Stimulated activated CD4-positive, alpha-beta T cell treated with anti-CD3 and anti-CD28 coated beads, Interleukin-15, amount 100 ng/mL, for 1 hour (primary cell): ENCODE measurements at regions not wholly inside any gene's neighbourhood (a gene's known extent, or its start where the extent isn't known, plus 50 kb on each side); places are given as distances from the start of the nearest gene placed in this dataset.

ENCODE experiments used
- DNase-seq, 2 donors: peaks; one replicate each; pipeline ENCODE4 v3.0.0-alpha.2; 2020; ENCODE audit warnings: low read depth in 1 of 2, low spot score in 1 of 2

DNA sequence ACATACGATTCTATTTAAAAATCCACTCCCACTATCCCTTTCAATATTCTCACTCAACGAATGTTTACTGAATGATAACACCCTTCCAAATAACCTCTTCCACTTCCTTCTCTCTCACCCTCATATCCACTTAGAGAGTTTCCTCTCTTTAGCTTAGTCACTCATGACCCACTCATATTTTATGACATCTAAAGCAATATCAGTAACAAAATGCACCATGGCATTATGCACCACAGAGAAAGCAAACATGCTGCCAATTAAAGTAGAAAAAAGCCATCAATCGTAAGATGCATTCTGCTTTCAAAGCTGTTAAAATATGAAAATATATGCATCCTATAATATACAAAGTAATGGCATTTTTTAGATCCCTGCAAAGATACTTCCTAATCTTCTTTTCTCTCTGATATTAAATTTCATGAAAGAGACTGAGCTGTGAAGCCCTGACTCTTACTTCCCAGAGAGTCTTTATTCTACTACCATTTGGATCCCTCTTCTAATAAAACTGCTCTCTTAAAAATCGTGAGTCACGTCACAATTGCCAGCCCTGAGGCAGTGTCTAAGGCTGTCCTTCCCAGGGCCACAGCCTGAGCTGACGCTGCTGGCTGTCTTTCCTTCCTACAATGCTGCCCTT is 283.0 kb upstream of the KLF6 start:
- no peak for DNase-seq

DNA sequence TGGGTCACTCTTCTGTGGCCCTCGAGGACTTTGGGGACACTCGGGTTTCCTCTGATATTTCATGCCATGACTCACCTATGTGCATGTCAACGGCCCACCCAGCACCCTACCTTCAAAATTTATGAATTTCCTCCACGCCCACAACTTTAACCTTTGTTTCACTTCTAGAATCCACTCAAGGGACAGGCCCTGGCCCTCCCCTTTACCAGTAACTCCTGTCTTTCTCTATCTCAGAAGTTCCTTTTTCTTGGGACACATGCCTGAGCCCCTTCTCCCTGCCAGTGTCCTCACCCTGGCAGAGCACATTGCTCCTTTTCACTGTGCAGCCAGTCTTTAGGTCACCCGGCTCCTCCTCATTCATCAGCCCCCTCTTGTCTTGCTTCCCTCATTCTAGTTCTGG is 282.5 kb upstream of the KLF6 start:
- no peak for DNase-seq

DNA sequence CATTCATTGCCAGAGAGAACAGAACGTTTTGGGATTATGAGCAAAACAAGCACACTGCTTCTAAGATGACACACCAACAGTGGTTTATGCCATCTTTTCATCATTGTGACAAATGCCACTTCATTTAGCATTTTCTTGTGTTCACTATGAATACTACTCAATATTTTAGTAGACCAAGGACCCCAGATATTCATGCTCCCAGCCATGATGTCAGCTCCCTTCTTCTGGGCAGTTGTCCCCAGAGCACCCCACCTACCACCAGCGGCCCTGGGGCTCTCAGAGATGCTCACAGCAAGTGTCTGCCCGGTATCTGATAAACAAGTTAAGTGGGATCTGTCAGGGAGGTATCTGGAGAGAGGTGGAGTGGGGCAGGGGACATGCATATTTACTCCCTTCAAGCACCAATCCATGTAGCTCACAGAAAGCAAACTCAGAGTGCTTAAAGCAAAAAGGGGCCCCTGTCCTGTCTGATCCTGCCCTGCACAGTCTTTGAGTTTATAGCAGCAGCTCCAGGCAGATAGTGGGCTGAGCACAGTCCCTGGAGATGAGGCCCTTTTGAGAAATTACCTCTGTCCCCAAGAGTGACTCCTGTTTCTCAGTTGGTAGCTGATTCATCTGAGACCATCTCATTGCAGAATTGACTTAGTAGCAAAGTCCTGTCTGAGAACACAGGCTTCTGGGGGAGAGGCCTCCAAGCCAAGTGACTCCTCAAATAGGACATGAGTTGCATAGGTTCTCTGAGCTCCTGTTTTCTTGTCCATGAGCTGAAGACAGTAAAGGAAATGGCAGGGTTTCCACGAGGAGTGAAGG is 281.8 kb upstream of the KLF6 start:
- no peak for DNase-seq

DNA sequence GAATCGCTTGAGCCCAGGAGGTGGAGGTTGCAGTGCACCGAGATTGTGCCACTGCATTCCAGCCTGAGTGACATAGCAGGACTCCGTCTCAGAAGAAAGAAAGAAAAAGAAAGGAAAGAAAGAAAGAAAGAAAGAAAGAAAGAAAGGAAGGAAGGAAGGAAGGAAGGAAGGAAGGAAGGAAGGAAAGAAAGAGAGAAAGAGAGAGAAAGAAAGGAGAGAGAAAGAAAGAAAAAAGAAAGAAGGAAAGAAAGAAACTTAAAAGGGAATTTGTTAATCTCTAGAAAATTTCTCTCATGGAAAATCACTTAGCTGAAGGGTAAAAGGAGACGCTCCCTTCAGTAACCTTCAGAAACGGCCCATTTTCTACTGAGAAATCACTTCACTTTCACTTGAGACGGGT is 279.5 kb upstream of the KLF6 start:
- DNase-seq: no peak

DNA sequence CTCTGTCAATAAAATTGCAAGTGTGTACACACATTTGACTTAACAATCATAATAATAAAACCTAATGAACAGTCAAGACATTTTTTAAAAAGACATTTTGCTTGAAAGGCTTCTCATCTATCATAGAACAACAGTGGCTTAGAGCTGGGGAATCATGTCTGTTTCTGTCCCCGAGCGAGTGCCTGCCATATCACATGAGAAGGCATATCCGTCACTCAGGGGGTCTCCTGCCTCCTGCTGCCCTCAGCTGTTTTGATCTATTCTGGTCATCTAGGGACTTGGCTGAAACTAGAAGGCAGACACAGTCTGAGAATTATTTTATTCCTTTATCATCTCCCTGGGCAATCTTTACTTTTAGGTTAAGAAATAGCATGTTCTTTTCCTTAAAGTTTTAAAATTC is 278.7 kb upstream of the KLF6 start:
- DNase-seq: no peak

DNA sequence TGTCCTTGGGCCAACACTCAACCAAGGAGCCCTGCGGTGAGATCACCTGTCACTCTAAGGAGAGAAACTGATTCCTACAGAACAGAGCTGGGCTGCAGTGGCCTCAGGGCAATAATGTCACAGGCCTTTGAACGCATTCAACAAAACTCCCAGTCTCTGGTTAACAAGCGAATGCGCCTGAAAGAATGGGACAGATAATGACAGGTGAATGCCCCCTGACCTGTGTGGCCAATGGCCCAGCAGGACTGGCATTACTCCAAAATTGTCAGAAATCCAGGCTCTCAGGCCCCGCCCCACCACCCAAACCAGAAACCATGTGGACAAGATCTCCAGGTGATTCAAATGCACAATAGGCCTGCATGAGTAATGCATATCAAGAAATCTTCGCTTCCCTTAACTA is 277.7 kb upstream of the KLF6 start:
- DNase-seq: no peak

DNA sequence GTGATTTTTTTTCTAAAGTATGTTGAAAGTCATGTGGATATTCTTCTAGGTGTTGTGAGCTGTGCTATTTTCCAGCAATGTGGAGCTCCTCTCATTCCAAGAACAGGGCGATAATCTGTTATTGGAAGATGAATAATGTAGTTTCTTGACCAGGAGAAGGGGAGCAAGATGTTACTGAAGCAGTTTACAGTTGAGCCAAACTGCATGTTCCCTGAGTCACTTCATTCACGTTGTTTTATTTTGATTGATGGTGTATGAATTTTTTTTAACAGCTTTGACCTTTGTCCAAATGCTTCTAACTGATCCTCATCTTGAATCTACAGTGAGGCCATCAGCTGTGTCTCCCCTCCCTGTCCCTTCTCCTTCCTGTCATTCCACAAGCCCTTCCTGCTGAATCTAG is 277.1 kb upstream of the KLF6 start:
- DNase-seq: no peak

DNA sequence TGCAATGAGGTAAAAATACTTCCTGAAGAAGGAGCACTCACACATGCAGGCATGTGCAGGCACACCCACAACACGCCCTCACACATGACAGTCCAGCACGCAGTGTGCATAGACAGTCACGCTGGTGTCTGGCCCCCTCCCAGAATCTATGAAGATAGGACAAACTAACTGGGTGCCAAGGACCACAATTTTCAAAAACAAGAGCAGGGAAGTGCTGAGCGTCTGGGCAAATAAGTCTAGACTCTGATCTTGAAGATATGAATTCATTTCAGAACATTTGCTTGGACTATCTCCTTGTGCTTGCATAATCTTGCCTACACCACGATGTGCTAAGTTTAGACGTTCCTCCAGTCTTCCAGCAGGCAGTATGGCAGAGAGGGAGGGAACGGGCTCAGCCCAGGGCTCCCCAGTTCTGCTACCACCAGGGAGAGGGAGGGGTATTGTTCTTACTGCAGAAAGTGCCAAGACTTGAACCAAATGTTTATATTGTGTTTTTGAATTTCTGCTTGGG is 276.5 kb upstream of the KLF6 start:
- no peak for DNase-seq

DNA sequence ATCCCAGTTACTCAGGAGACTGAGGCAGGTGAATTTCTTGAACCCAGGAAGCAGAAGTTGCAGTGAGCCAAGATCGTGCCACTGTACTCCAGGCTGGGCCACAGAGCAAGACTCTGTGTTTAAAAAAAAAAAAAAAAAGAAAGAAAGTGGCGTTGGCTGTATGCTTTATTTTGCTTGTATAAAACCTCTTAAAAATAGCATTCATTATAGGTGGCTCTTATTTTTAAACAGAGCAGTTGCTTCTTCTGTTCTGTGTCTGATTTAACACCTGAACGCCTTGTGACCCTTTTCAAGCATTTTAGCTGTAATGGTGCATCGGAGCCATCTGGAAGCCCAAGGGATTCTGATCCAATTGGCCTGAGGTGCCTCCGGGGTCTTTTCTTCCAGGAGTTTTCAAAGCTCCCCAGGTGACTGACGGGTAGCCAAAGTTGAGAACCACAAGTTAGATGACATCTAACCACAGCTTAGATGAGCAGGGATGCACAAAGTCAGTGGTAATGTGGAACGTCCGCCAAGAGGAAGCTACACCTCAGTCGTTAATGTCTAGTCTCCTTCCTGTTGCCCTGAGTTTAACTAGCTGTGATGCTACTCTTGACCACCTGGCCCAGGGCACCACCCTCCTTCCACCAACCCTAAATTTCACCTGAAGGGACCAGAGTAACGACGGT is 274.6 kb upstream of the KLF6 start:
- peak in 1 of 2 donors; percentile 11 for DNase-seq

DNA sequence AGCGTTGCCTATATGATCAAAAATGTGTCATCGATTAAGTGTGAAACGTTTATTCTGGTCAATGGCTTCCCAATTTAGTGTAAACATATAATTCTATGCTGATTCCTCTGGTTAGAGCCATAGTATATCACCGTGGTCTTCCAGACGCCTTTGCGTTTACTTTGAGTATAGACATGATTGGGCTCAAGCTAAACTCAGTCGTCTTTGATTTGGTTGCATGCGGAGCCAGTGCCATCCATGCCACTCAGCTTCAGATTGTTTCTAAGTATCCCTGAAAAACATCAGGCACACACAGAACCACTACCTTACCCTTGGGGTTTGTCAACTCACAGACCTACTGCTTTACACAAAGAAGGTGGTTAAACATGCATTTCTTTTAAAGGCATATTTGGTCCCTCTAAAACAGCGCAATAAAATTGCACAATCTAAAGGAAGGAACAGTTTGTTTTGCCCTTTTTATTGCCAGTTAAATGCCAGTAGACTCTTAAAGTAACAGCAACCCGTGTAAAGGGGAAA is 273.6 kb upstream of the KLF6 start:
- DNase-seq: no peak

DNA sequence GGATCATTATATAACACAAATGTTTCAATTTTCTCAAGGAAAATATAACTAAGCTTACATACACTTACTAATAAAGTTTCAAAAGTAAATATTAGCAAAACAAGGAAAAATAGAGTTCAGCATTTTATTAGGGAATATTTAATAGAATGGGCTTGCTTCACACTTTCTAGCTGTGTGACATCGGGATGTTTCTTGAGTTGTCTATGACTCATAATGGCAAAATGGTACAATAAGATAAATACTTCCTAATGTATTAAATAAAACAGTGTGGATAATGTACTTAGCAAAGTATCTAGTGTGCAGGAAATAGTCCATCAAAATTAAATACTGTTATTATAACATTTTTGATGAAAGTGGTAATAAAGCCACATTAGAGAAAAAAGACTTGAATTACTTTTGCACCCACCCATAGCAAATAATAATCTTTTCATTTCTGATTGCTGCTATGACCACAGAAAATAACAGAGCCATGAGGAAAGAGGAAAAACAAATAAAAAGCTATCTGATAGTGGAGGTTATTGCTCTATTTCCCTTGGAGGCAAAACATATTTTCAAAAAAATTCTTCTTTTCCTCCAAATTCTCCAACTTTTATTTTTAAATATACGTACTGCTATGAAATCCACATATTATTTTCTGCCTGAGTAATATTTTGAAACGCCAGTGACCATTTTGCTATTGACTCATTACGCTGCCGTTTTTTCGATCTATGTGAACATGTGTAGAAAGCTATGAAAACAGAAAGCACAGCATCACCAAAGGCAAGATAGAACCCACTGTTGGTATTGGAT is 272.9 kb upstream of the KLF6 start:
- no peak for DNase-seq

DNA sequence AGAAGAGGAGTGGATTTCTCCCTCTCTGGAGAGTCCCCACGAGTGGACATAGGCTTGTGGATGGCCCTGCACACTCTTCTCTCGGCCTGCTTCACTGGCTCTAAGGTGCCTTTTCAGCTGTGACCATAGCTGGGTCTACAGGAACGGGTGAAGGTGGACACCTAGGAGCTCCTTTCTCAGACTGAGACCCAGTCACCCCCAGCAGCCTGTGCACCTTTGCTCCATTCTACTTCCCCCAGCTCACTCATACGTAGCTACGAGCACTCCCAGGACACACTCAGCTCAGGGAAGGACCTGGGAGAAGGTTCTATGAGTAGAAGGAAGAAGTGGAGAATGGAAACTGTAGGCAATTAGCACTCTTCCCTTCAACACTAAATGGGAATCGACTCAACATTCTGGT is 272.0 kb upstream of the KLF6 start:
- DNase-seq: no peak

DNA sequence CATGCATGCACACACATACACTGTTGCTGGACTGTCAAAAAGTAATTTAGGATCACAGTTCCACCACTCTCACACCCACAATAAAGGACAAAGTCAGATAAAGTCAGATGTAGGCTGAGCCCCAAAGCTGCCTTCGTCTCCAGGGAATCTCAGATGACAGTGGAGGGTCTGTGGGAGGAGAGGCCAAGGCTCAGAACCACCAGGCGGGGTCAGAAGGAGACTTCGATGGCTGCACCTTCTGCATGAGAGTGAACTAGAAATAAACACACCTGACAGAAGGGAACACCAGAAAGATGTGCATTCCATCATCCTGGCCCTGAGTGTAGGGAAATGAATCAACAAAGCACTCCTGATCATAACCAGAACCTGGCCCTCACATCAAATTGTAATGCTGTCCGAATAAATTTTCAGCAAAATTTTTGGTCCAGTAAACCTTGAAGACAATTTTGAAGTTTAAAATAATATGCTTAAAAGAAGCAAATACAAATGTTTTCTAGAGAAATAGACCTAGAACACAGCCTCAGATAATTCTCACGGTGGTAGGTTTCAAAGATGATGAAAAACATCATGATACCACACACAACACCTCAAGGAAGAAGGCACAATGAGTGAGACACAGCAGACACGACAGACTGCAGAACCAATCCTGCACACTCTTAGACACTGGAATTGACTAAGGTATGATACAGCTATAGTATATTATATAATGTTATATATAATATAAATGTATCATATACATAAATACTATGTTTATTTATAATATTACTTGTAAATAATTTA is 269.8 kb upstream of the KLF6 start:
- no peak for DNase-seq

DNA sequence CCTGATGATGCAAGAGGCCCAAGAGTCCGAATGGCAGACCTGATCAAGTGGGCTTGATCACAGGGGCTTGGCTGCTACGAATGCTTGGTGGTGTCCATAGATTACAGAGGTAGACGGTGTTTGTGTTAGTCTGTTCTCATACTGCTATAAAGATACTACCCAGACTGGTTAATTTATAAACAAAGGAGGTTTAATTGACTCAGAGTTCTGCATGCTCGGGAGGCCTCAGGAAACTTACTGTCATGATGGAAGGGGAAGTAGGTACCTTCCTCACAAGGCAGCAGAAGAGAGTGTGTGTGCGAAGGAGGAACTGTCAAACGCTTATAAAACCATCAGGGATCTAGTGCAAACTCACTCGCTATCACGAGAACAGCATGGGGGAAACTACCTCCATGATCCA is 268.9 kb upstream of the KLF6 start:
- no peak for DNase-seq

DNA sequence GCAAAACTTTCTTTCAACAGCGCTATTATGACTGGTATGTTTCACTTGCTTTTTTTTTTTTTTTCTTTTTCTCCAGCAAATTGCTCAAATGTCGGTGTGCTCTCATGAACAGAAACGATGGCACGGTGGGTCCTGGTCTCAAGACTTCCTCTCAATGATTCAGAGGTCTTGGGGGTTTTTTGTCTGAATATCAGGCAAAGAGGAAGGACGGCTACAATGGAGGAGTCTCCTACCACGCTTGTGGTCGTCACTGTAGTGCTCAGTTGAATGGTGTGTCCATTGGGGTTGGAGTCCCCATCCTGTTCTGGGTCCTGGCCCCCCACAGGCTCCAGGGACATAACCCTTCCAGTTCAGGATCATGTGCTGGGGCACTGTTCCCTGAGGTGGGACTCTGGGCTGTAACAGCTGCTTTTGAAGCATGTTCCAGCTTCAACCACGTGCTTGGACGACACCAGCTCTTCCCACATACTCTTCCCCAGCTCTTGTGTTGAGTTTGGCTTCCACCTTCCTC is 266.7 kb upstream of the KLF6 start:
- no peak for DNase-seq

DNA sequence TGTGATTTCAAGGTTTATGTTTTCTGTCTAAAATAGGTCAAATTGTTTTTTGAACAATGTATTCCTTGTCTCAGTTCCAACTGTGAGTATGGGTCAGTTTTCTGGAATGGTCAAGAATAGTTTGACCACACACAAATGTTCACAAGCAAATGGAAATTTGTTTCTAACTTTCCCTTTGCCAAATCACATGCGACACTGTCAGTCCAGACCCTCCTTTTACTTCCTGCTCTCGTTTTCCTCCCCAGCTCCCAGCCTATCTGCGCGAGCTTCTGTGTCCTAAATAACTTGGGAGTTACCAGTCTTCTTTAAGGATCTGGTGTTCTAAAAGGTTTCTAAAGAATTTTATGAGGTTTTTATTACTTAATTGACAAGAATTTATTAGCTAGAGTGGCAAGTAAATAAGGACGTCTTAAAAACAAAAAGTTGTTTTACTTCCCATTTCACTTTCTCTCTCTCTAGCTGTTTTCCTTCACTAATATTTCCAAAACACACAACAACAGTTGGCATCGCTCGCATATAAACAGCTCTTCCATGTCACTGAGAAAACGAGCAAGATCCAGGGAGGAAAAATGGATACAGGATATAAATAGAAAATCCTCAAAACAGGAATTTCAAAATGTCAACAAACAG is 266.1 kb upstream of the KLF6 start:
- no peak for DNase-seq

DNA sequence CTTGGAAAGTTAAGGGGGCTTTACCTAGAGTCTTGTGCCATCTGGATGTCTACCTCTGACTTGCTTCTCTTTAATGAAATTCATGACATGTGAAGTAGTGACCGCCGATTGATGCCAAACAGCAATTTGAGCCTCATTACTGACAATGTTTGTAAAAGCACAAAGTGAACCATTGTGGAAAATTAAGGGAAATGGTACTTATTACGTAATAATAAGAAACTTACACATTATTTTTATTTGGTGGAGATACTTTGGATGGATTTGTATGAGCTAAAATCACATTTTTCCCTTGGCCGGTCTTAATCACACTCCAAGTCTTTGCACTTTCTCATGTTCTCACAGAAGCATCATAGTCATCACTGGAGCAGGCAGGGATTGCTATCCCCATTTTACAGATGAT is 265.1 kb upstream of the KLF6 start:
- no peak for DNase-seq

DNA sequence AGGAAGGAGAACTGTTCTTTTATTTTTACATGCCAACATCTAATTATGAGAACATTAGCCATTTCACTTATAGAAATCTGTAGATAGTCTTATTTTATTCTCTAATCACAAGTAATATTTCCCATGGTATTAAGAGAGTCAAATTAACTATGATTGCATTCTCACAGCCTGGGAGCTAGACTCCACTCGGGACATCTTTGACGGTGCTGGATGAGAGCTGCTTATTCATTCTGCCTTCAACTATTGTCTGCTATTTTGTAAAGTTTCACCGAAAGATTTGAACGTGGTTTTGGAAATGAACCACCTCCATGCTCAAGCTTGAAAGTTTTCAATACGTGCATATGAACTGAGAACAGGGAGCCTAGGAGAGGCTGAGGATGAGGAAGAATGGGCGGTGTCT is 264.3 kb upstream of the KLF6 start:
- no peak for DNase-seq

DNA sequence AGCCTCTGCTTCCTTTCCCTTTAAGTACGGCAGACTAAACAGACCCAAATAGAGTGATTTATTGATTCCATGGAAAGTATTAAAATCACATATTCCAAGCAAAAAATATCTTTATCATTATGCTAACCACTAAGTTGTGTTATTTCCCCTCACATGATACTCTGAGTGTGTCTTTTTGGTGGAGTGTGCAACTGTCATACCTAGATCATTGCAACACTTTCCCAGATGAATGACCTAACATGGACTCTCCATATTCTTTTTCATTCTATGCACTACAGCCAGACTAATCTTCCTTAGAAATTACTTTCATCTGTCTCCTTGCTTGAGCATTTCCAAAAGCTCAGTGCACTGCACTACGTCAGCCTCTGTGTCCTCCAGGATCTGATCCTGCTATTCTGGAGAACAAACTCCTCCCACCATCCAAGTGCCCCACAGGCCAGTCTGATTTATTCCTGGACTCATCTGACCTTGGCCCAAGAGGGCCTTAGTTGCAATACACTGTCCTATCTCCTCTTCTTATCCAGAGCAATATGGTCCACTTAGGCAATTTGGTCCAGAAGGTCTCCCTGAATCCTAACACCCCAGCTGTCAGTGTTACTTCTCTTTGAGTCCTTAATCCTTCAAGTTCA is 263.3 kb upstream of the KLF6 start:
- no peak for DNase-seq
